WI38 (cell line): ENCODE measurements at regions not wholly inside any gene's neighbourhood (a gene's known extent, or its start where the extent isn't known, plus 50 kb on each side); places are given as distances from the start of the nearest gene placed in this dataset.
A peak's percentile ranks its signal among the peaks of the same experiment; 100 is the strongest.
"Not testable (repeated sequence)": the region's sequence is repeated elsewhere in the genome, so short reads cannot be mapped to it uniquely, and the experiment has no call there.

ENCODE experiments used
- H3K4me3 ChIP-seq: 2 replicates; pipeline ENCODE4 v1.5.1; 2011; ENCODE audit warnings: low read depth, mild to moderate bottlenecking, control low read depth, low read length
- CTCF ChIP-seq: IDR thresholded peaks from 2 replicates; pipeline ENCODE4 v1.5.1; 2012; ENCODE audit warnings: low read depth, mild to moderate bottlenecking, control low read depth, low read length

GRCh38 chr18:59067873-59068272 lies 71.8 kb upstream of the SEC11C start:
- TF ChIP-seq CTCF = peak; percentile 36
- no peak overlapping the region for H3K4me3 ChIP-seq

DNA sequence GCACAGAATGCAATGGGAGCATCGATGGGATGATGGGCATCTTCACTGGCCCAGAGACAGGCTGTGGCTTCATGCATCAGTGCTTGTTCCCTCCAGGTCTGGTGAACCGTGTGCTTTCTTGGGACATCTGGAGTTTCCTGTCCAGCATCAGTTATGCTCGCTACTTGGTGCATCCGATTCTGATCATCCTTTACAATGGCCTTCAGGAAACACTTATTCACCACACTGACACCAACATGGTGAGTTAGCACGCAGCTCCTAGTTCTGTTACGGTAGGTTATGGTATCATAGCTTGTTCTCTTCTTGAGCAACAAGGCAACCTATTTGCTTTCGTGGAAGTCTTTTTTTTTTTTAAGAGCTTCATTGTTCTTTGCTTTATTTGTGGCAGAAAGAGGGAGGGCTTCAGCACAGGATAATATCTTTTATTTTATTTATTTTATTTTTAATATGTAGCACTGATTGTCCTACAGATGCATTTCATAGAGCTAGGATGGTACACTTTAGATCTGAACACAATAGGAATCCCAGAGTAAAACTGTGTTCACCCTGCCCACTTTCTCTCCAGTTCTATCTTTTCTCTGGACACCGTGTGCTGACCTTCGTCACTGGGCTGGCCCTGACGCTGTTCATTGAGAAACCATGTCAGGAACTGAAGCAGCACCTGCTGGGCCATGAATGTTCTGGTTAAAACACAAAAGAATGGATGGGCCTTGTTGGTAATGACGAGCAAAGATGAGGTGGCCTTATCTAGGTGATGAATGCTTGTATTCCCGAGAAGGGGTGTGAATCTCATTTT lies 71.2 kb upstream of the SEC11C start:
- H3K4me3 ChIP-seq = no peak overlapping the region
- TF ChIP-seq CTCF = no peak

DNA sequence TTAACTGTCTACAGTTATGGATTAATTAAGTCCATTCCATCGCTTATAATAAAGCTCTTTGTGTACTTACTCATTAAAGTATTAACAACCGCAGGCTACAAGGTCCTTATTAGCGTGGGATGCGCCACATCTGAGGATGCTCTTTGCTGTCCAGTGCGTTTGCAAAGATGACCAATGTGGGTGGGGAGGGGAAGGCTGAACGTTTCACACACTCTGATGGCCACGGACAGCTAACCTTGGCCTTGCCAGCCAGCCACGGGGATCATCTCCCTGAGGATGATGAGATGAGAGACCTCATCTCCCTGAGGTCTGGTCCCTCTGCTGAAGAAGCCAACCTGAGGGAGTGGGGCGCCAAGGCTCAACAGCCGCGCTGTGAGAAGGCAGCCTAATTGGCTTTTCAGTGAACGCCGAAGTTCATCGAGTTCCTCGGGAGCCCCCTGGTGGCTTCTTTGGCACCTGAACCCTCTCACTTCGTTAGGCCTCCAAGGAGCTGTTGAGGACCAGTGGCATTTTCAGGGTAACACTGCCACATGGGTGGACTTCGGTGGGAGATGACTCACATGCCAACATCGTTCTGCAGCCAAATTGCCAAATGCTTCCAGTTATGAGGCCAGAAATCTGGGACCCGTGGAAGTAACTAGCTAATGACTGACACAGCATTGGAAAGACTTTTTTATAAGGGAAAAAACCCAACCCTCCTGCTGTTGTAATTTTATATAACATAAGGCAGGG lies 69.3 kb upstream of the SEC11C start:
- TF ChIP-seq CTCF = peak; percentile 77
- H3K4me3 ChIP-seq = no peak overlapping the region

DNA sequence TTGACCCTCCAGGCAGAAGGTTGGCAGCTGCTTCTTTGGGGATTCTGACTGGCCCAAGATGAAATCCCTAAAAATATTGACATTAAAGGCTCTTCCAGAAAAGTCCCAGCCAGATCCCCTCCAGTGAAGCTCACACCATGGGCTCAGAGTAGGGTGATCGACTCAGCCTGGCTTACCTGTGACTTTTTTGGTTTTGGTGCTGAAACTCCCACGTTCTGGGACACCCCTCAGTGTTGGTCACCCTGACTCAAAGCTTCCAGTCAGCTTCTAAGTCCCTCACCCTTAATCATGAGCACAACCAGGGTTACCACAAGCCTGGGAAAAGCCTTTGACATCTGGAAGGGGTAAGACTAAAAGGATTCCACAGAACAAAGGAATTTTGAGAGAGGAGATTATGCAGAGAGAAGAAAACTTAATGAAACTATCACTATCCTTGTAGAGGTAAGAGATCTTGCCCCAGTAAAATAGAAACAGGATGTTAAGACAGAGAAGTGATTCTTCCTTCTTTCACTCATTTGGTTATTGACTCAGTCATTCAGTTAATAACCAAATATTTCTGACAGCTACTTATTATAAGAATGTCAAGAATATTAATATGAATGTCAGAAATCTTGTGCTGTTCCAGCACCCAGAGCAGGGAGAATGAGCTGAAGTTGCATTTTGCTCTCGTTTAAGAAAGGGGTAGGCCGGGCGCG lies 66.8 kb upstream of the SEC11C start:
- H3K4me3 ChIP-seq = no peak overlapping the region

DNA sequence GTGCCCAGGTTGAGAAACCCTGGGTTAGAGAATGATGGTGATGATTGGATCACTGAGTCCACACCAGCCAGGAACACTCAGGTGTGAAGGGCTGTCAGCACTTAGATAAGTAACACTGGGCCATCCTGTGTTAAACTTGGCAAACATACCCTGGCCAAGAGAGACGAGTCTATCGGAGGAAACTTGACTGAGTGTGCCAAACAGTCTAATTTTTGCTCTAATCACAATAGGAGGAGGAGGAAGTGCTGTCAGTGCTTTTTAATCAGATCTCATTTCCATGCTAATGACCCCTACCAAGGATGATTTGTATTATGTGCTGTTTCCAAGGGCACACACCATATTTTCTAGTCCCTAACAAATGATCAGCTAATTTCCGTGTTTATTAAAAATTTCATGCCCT lies 63.8 kb upstream of the SEC11C start:
- TF ChIP-seq CTCF = no peak
- H3K4me3 ChIP-seq = no peak overlapping the region

More for the DNA sequence above, 66.8 kb upstream of the SEC11C start:
- TF ChIP-seq CTCF = no peak

DNA sequence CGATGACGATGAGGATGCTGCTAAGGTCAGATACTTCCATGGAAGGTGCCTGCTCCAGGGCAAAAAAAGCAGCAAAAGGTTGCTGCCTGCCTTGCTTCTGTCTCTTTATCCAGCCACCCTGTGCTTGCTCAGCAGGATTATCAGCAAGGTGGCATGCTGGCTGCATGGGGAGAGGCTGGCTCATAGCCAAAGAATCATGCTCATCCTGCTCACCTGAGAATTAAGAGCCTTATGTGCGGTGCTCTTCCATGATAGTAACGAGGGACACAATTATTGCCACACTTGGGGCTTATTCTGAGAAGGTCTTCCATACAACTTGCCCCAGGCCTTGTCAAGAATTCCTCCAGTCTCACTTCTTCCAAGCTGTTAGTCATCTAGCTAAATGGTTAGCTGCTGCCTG lies 60.4 kb upstream of the SEC11C start:
- H3K4me3 ChIP-seq = no peak overlapping the region
- TF ChIP-seq CTCF = no peak

DNA sequence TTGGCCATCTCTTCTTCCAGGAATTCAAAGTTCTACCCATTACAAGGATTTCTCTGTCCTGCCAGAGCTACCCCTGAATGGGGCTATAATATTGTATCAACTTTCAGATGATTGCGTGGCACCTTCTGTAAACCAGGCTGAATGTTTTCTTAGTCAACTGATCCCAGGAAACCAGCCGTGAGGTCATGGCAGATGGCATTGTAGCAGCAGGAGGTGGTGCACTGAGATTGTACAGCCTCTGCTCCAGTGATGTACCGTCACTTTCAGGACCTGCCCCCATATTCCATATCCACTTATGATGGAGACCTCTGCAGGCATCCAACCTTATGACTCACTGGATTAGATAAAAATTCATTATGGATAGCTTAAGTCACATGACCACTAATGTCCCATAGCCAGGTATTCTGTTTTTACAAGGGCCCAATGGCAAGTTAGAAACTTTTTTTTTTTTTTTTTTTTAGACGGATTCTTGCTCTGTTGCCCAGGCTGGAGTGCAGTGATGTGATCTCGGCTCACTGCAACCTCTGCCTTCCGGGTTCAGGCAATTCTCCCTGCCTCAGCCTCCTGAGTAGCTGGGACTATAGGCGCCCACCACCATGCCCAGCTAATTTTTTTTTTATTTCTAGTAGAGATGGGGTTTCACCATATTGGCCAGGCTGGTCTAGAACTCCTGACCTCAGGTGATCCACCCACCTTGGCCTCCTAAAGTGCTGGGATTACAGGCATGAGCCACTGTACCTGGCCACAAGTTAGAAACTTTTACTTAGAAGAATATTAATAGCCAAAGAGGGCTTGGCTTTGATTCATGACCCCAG lies 59.8 kb upstream of the SEC11C start:
- not testable (repeated sequence) for H3K4me3 ChIP-seq
